Liver (tissue), 7 donors: ENCODE measurements at regions not wholly inside any gene's neighbourhood (a gene's known extent, or its start where the extent isn't known, plus 50 kb on each side); places are given as distances from the start of the nearest gene placed in this dataset.

Source experiments
- DNase-seq: peaks from one replicate; pipeline ENCODE4 v3.0.0-alpha.2; 2017; ENCODE audit warnings: low spot score
- H3K27ac ChIP-seq, 2 donors: one replicate each; pipeline ENCODE4 v1.7.0; 2013; ENCODE audit warnings: inconsistent platforms in 2 of 2, low read length in 2 of 2, control low read depth in 1 of 2, low read depth in 1 of 2, mild to moderate bottlenecking in 1 of 2
- H3K27me3 ChIP-seq, 4 donors: one replicate each; pipeline versions ENCODE4 v1.6.1 to v1.7.0; 2013; ENCODE audit warnings: low read length in 3 of 4, inconsistent platforms in 1 of 4, mild to moderate bottlenecking in 1 of 4, moderate library complexity in 1 of 4; ENCODE audit not compliant: control insufficient read depth in 4 of 4, insufficient read depth in 4 of 4
- H3K36me3 ChIP-seq, 4 donors: one replicate each; pipeline versions ENCODE4 v1.6.1 to v1.7.0; 2013; ENCODE audit warnings: low read length in 3 of 4, mild to moderate bottlenecking in 3 of 4, low read depth in 1 of 4, moderate library complexity in 1 of 4; ENCODE audit not compliant: control insufficient read depth in 4 of 4, insufficient read depth in 3 of 4
- H3K4me1 ChIP-seq, 4 donors: one replicate each; pipeline versions ENCODE4 v1.6.1 to v1.7.0; 2013; ENCODE audit warnings: low read length in 3 of 4, mild to moderate bottlenecking in 3 of 4, moderate library complexity in 1 of 4; ENCODE audit not compliant: control insufficient read depth in 4 of 4, insufficient read depth in 4 of 4
- H3K4me3 ChIP-seq, 3 donors: one replicate each; pipeline versions ENCODE4 v1.6.1 to v1.7.0; 2013; ENCODE audit warnings: low read length in 3 of 3, control low read depth in 1 of 3, low read depth in 1 of 3, mild to moderate bottlenecking in 1 of 3
- H3K9ac ChIP-seq, 2 donors: one replicate each; pipeline ENCODE4 v1.7.0; 2013; ENCODE audit warnings: low read length in 2 of 2, mild to moderate bottlenecking in 2 of 2, moderate library complexity in 2 of 2, control low read depth in 1 of 2, low read depth in 1 of 2
- H3K9me3 ChIP-seq, 4 donors: one replicate each; pipeline versions ENCODE4 v1.6.1 to v1.7.0; 2013; ENCODE audit warnings: low read length in 3 of 4; ENCODE audit not compliant: control insufficient read depth in 4 of 4
- EGR1 ChIP-seq, 2 donors: IDR thresholded peaks; 2 replicates each; pipeline ENCODE4 v1.6.1; 2016 to 2018; ENCODE audit warnings: antibody characterized with exemption in 2 of 2, low read depth in 2 of 2
- FOXA1 ChIP-seq: IDR thresholded peaks from 2 replicates; pipeline ENCODE4 v1.6.1; 2016; ENCODE audit warnings: antibody characterized with exemption
- FOXA2 ChIP-seq: IDR thresholded peaks from 2 replicates; pipeline ENCODE4 v1.6.1; 2016; ENCODE audit warnings: antibody characterized with exemption
- GABPA ChIP-seq, 2 donors: IDR thresholded peaks in 1 of 2; conservative IDR thresholded peaks in 1 of 2; 2 replicates each; pipeline ENCODE4 v1.6.1; 2016; ENCODE audit warnings: antibody characterized with exemption in 2 of 2, mild to moderate bottlenecking in 1 of 2, moderate library complexity in 1 of 2
- HNF4G ChIP-seq: IDR thresholded peaks from 2 replicates; pipeline ENCODE4 v1.6.1; 2016; ENCODE audit warnings: antibody characterized with exemption
- JUND ChIP-seq, 2 donors: IDR thresholded peaks; 2 replicates each; pipeline ENCODE4 v1.6.1; 2016; ENCODE audit warnings: antibody characterized with exemption in 2 of 2
- NR2F2 ChIP-seq: IDR thresholded peaks from 2 replicates; pipeline ENCODE4 v1.6.1; 2016; ENCODE audit warnings: antibody characterized with exemption
- RAD21 ChIP-seq, 2 donors: IDR thresholded peaks; 2 replicates each; pipeline ENCODE4 v1.6.1; 2016; ENCODE audit warnings: antibody characterized with exemption in 2 of 2, mild to moderate bottlenecking in 2 of 2
- REST ChIP-seq: IDR thresholded peaks from 2 replicates; pipeline ENCODE4 v1.6.1; 2016; ENCODE audit warnings: antibody characterized with exemption, mild to moderate bottlenecking
- RXRA ChIP-seq, 2 donors: IDR thresholded peaks; 2 replicates each; pipeline ENCODE4 v1.6.1; 2017 to 2018; ENCODE audit warnings: antibody characterized with exemption in 2 of 2, mild to moderate bottlenecking in 1 of 2
- SP1 ChIP-seq: IDR thresholded peaks from 2 replicates; pipeline ENCODE4 v1.6.1; 2018; ENCODE audit warnings: antibody characterized with exemption, mild to moderate bottlenecking
- TAF1 ChIP-seq: conservative IDR thresholded peaks from 2 replicates; pipeline ENCODE4 v1.6.1; 2016; ENCODE audit warnings: antibody characterized with exemption, mild to moderate bottlenecking
- YY1 ChIP-seq: IDR thresholded peaks from 2 replicates; pipeline ENCODE4 v1.6.1; 2016; ENCODE audit warnings: antibody characterized with exemption, mild to moderate bottlenecking
- WGBS: extraction: QIAGEN DNeasy Blood & Tissue Kit; methylation state at CpG from one replicate; pipeline ENCODE4 v1.1.7; 2013; 5-methylcytosine and 5-hydroxymethylcytosine counted together
- TF ChIP-seq, protein P1 (sequence below): IDR thresholded peaks from 2 replicates; pipeline ENCODE4 v1.6.1; 2016; ENCODE audit warnings: antibody characterized with exemption
- TF ChIP-seq, protein P2 (sequence below): IDR thresholded peaks from 2 replicates; pipeline ENCODE4 v1.6.1; 2016; ENCODE audit warnings: antibody characterized with exemption
- TF ChIP-seq, protein P3 (sequence below): IDR thresholded peaks from 2 replicates; pipeline ENCODE4 v1.6.1; 2016; ENCODE audit warnings: antibody characterized with exemption
- donor health status: healthy.
- donor health status: healthy.
- donor health status: healthy.
- donor health status: healthy.

DNA sequence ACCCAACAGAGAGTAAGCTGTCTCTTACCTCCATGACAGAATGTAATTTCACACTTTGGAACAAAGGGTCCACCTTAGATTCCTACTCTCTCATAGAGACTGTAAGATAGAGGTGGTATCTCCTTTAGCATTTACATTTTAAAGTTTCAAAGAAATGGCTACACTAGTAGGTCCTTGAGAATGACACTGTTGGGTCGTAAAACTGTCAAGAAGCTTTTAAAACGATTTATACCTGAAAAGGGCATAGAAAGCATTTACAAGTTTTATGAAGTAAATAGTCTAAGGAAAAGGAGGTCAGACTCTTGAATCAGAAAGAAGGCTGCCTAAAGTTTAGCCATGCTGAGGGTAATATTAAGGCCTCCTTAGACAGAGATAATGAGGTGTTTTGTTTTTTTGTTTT, 1212.4 kb upstream of the PHF14 start:
- no peak overlapping the region for H3K9ac ChIP-seq
- H3K27ac ChIP-seq, result no peak overlapping the region
- DNase-seq, result no peak
- WGBS, result 71% methylated on average over 2 of the region's 2 CpGs
- TF ChIP-seq YY1 (no peak), JUND (IDR thresholded peaks at IDR 0.05) (no peak), FOXA1 (no peak), GABPA (IDR thresholded peaks at IDR 0.05 in 1 of 2, conservative IDR thresholded peaks at IDR 0.05 in 1 of 2) (no peak), NR2F2 (no peak), RAD21 (IDR thresholded peaks at IDR 0.05) (no peak), TAF1 (no peak), HNF4G (no peak), SP1 (no peak), FOXA2 (no peak), REST (no peak), EGR1 (IDR thresholded peaks at IDR 0.05; ENCODE audit: low read depth in 2 of 2) (no peak), RXRA (IDR thresholded peaks at IDR 0.05) (no peak)
- TF ChIP-seq, protein P1, sequence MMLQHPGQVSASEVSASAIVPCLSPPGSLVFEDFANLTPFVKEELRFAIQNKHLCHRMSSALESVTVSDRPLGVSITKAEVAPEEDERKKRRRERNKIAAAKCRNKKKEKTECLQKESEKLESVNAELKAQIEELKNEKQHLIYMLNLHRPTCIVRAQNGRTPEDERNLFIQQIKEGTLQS, result no peak
- TF ChIP-seq, protein P2, sequence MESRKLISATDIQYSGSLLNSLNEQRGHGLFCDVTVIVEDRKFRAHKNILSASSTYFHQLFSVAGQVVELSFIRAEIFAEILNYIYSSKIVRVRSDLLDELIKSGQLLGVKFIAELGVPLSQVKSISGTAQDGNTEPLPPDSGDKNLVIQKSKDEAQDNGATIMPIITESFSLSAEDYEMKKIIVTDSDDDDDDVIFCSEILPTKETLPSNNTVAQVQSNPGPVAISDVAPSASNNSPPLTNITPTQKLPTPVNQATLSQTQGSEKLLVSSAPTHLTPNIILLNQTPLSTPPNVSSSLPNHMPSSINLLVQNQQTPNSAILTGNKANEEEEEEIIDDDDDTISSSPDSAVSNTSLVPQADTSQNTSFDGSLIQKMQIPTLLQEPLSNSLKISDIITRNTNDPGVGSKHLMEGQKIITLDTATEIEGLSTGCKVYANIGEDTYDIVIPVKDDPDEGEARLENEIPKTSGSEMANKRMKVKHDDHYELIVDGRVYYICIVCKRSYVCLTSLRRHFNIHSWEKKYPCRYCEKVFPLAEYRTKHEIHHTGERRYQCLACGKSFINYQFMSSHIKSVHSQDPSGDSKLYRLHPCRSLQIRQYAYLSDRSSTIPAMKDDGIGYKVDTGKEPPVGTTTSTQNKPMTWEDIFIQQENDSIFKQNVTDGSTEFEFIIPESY, result no peak
- TF ChIP-seq, protein P3, sequence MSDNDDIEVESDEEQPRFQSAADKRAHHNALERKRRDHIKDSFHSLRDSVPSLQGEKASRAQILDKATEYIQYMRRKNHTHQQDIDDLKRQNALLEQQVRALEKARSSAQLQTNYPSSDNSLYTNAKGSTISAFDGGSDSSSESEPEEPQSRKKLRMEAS, result no peak
- no peaks in the 10 kb centered on the region for H3K36me3 ChIP-seq
- H3K9me3 ChIP-seq, result no peaks in the 10 kb centered on the region
- H3K27me3 ChIP-seq, result no peaks in the 10 kb centered on the region
- no peak overlapping the region for H3K4me3 ChIP-seq
- H3K4me1 ChIP-seq, result no peaks in the 10 kb centered on the region

DNA sequence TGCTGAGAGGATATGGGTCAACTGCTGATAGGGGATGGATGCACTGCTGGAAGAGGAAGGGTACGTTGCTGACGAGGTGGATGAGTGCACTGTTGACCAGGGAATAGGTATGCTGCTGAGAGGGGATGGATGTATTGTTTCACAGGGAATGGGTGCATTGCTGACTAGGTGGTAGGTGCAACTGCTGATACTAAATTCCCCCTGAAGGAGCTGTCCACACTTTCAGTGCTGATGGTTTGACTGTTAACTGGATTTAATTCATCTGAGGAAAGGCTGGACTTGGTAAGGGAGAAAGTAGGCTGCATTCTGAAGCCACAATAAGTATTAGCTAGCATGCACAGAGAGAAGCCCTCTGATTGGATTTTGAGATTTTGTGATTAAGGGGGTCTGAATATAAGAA, 1196.8 kb upstream of the PHF14 start:
- Histone ChIP-seq H3K36me3 (no peaks in the 10 kb centered on the region), H3K9me3 (peaks cover 0 to 4% (median 0%) of the 10 kb centered on the region in 4 donors), H3K27me3 (no peaks in the 10 kb centered on the region), H3K9ac (no peak overlapping the region), H3K4me3 (no peak overlapping the region), H3K27ac (no peak overlapping the region), H3K4me1 (peaks cover 0 to 6% (median 0%) of the 10 kb centered on the region in 4 donors)
- TF ChIP-seq REST (peak; percentile 96), NR2F2 (no peak)
- no peak for DNase-seq
- WGBS, result 74% methylated on average over 2 of the region's 2 CpGs
